NCI-H1105 treated with DMSO at 0.1 percent for 48 hours (cell line): ENCODE measurements at regions not wholly inside any gene's neighbourhood (a gene's known extent, or its start where the extent isn't known, plus 50 kb on each side); places are given as distances from the start of the nearest gene placed in this dataset.
"Not testable (repeated sequence)": the region's sequence is repeated elsewhere in the genome, so short reads cannot be mapped to it uniquely, and the experiment has no call there.

Experiments used
- DNase-seq: peaks from one replicate; lab custom pipeline; 2025; lab: John Stamatoyannopoulos, UW

- DNase-seq = no peak
These were observed 194.0 kb downstream of the CASP12 start for GRCh38 chr11:104704146-104704830.

GRCh38 chr11:104700609-104701008 is 197.7 kb downstream of the CASP12 start:
- DNase-seq = no peak

DNA sequence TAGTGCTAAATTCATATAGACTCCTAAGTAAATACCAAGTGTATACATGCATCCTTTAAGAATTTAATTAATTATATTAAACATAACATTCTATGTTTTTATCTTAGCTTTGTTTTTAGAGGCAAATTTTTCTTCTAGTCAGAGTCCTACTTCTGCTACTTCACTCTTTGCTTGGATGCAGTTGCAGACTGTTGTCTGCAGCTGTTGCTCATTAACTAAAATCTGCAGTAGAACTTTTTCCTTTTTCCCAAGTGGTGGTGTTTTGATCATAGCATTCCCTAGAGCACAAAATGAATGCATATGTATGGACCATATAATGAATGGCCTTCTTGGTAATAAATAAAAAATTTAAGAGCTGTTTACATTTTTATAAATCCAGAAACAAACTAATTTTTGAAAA is 198.3 kb downstream of the CASP12 start:
- DNase-seq = no peak

GRCh38 chr11:104695065-104695463 is 203.2 kb downstream of the CASP12 start:
- no peak for DNase-seq

DNA sequence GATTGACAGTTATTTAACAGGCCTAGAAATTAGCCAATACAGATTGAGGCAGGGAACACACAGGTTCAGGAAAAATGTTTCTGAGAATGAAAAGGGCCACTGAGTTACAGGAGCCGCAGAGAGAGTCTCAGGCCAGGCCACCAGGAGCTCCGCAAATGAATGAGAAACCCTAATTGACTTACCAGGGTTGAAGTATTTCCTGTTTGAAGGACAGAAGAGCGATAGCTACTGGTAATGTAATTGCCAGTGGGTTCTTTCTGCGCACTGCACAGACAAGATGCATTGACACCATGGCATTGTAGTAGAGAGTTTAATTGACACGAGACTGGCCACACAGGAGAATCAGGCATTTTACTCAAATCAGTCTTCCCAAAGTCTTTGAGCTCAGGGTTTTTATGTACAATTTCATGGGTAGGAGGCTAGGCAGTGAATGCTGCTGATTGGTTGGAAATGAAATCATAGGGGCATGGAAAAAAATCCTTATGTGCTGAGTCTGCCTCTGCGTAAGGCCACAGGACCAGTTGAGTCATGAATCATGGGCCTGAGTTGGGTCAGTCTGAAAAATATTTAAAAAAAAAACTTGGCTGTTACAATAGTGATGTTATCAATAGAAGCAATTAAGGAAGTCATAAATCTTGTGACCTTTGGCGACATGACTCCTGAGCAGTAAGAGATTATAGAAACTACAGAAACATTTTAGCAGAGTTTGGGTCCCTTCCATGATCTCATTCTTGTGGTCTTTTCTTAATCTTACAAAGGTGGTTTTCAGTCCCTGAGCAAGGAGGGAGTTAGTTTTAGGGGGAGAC is 203.8 kb downstream of the CASP12 start:
- no peak for DNase-seq

- no peak for DNase-seq
These were observed 205.5 kb downstream of the CASP12 start for GRCh38 chr11:104692751-104693150.

DNA sequence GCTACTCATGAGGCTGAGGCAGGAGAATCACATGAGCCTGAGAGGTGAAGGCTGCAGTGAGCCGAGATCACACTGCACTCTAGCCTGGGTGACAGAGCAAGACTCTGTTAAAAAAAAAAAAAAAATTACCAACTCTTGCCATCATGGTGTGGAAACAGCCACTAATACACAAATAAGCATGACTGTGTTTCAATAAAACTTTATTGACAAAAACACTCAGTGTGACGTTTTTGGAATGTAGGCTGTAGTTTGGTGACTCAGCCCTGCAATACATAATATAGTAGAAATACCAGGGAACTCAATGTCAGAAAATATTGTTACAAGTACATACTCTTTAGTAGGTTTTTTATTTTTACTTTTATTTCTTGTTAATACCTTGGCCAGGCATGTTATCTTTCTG is 207.1 kb downstream of the CASP12 start:
- no peak for DNase-seq

DNA sequence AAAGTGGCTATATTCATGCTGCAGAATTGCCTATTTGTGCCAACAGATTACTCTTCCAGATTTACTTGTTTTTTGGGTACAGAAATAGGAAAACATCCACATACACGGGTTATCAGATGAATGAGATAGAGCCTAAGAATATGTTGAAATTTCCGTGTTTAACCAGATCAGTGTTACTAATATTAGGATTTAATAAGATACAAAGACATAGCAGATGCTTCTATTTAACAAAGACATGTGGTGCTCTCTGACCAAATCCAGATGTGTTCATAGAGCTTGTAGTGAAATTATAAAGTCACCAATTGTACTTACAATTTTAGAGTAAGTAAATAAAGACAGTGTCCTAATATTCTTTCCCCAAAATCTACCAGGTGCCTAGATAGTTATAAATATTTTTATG is 208.0 kb downstream of the CASP12 start:
- DNase-seq = no peak

- no peak for DNase-seq
These were observed 209.5 kb downstream of the CASP12 start for GRCh38 chr11:104688731-104689130.

- DNase-seq = no peak
These were observed 216.1 kb downstream of the CASP12 start for GRCh38 chr11:104682206-104682605.

GRCh38 chr11:104679258-104679657 is 219.0 kb downstream of the CASP12 start:
- DNase-seq = no peak

DNA sequence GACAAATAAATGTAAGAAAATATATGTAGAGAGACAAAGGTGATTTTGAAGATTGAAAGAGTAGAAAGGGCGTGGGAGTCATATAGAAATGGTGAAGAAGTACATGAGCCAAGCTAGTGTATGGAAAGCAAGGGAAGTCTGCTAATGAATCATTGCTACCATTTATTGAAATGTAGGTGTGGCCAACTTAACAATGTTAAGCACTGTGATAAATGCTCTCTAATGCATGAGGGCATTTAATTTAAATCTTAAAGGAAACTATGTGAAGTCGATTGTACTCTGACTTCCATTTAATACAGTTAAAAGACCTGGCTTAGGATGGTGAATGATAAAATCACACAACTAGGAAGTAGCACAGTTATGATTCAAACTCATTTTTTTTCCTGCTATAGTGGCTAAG is 219.9 kb downstream of the CASP12 start:
- no peak for DNase-seq

DNA sequence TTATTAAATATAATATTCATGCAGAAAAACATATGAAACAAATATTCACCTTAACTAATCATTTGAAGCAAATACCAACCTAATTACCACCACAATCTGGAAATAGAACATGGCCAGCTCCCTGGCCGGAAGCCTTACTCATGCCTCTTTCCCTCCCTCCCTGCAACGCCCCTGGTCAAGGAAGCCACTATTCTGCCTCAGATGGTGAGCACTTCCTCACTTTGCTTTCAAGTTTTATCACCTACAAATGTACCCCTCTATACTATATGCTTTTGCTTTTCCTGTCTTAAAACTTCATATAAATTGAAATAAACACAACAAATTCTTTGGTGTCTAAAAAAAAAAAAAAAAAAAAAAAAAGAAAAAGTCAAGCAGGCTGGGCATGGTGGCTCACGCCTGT is 221.2 kb downstream of the CASP12 start:
- DNase-seq = not testable (repeated sequence)

- no peak for DNase-seq
These were observed 225.4 kb downstream of the CASP12 start for GRCh38 chr11:104672897-104673296.

DNA sequence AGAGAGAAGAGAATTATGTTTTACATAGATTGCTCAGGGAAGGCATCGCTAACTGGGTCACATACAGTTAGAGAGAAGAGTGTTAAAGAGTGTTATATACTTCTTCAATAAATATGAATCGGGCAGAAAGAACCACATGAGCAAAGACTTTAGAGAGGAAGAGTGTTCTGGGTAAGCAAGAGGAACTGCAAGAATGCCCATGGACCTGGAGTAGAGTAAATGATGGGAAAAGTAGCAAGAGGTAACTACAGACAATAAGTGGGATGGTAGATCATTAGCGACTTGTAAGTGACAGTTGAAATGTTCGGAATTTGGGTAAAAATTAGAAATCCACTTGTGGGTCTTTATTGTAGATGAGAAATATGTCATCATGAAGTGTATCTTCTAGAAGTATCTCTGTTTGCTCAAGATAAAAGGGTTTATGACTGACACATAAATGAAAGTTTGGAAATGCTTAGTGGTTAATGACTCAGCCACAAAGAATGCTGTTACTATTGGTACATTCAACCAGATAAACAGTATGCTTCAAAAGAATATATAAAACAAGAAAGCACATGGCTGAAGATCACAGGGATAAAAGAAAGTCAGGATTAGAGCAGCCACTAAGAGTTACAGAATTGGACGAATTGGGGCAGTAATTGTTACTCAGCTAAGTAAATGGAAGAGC is 229.3 kb downstream of the CASP12 start:
- no peak for DNase-seq

DNA sequence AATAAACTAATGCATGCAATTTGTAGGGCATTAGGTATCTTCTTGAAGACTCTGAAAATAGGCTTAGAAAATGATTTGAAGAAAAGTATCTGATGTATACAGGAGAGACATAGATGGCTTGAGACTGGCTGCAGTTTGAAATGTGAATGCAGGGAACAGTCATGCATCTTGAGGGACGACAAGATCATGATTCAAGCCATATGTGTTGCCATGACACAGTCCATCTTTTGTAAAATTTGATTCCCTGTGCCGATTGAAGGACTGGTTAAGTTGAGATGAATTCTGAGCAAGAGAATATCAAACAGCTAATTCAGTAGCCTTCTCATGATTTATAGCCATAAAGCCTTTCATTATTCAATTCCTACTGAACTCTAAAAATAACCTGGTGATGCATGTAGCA is 231.6 kb downstream of the CASP12 start:
- no peak for DNase-seq

- DNase-seq = no peak
These were observed 232.6 kb downstream of the CASP12 start for GRCh38 chr11:104665641-104666040.

- no peak for DNase-seq
These were observed 234.8 kb downstream of the CASP12 start for GRCh38 chr11:104663190-104664140.

DNA sequence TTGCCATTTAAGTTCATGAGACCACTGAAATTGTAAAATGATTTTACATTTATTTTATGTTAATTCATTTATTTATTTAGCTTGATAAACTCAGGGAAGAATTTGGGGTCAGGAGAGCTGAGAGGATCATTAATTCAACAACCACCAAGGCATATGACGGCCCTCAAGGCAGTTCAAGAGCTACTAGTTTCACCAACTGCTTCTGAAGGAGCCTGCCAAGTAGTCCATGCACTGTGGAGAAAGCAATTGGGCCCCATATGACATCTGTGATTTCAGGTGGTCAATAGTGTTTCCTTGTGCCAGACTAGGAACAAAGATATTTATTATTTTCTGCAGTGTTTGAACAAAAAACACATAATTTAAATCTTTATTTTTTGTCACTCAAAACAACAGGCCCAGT is 236.4 kb downstream of the CASP12 start:
- DNase-seq = no peak

DNA sequence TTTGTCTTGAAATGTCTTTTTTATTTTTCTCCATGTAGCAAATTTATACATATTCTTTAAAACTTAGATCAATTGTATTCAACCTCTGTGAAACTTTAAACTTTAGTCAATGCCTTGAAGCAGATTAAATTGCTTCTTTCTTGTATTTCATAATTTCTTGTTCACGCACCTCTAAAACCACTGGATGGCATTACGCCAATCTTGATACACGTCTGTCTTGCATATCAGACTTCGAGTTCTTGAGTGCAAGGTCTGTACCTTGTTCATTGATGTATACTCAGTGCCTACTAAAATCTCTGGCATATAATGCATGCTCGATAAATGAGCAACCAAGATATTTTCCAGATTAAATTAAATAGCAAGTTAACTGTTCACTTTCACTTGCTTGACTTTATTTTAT is 236.8 kb downstream of the CASP12 start:
- DNase-seq = no peak

- no peak for DNase-seq
These were observed 240.1 kb downstream of the CASP12 start for GRCh38 chr11:104658177-104658576.

DNA sequence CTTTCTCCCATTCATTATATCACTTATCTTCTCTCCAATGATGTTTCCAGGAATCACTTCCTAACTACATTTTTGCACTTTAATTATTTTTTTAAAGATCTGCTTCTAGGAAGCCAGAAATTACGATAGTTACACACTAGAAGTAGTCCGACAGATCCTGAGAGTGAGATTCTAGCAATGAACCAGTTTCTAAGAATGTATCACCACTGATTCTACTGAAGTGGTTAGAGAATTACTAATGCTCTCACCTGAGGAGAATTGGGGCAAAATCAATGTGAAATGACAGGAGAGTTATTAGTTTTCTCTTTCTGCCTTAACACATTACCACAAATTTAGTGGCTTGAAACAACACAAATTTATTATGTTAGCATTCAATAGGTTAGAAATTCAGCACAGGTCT is 241.2 kb downstream of the CASP12 start:
- no peak for DNase-seq
